H1 (cell line): ENCODE measurements at regions not wholly inside any gene's neighbourhood (a gene's known extent, or its start where the extent isn't known, plus 50 kb on each side); places are given as distances from the start of the nearest gene placed in this dataset.

Experiments used
- CTCF ChIA-PET: fragments of 300-600 bp; sonication (Branson Sonifier 250); formaldehyde crosslinking; loops from one replicate; lab custom pipeline; 2021; ENCODE audit not compliant: partially characterized antibody; lab: Charles Lee
- POLR2A ChIA-PET: fragments of 300-600 bp; sonication (Branson Sonifier 250); formaldehyde crosslinking; loops from one replicate; lab custom pipeline; 2021; ENCODE audit warnings: inconsistent platforms; ENCODE audit not compliant: partially characterized antibody; lab: Charles Lee
- DNase-seq, 2 experiments: peaks; one replicate each; pipeline versions ENCODE4 v3.0.0 to v3.0.0-alpha.2; 2010 to 2022; ENCODE audit warnings: low spot score in 2 of 2, low read depth in 1 of 2, mixed read lengths in 1 of 2
- FAIRE-seq: peaks from 2 replicates; lab custom pipeline; 2011; peaks lifted over from hg19 to GRCh38; lab: Jason Lieb, UNC
- H2AFZ ChIP-seq: 2 replicates; pipeline ENCODE4 v1.8.1; 2012; ENCODE audit warnings: low read length, inconsistent platforms
- H2AK5ac ChIP-seq: 2 replicates; pipeline ENCODE4 v1.6.1; 2013; ENCODE audit warnings: low read depth, low read length
- H2BK120ac ChIP-seq: replicated peaks from 2 replicates; pipeline ENCODE3; 2013; ENCODE audit warnings: low read depth, low read length, inconsistent platforms
- H2BK12ac ChIP-seq: 2 replicates; pipeline ENCODE4 v1.6.1; 2013; ENCODE audit warnings: low read depth, low read length
- H2BK15ac ChIP-seq: 2 replicates; pipeline ENCODE4 v1.6.1; 2013; ENCODE audit warnings: low read length
- H2BK20ac ChIP-seq: 2 replicates; pipeline ENCODE4 v1.6.1; 2013; ENCODE audit warnings: low read length
- H2BK5ac ChIP-seq: 2 replicates; pipeline ENCODE4 v1.6.1; 2013; ENCODE audit warnings: low read depth, low read length
- H3K14ac ChIP-seq: 2 replicates; pipeline ENCODE4 v1.6.1; 2013; ENCODE audit warnings: inconsistent platforms; ENCODE audit not compliant: insufficient read length
- H3K18ac ChIP-seq: 2 replicates; pipeline ENCODE4 v1.6.1; 2013; ENCODE audit warnings: low read length; ENCODE audit errors: extremely low read depth
- H3K23ac ChIP-seq: 2 replicates; pipeline ENCODE4 v1.6.1; 2013; ENCODE audit warnings: inconsistent platforms; ENCODE audit not compliant: insufficient read length
- H3K23me2 ChIP-seq: 2 replicates; pipeline ENCODE4 v1.6.1; 2013; ENCODE audit warnings: low read depth, low read length
- H3K27ac ChIP-seq: 2 replicates; pipeline ENCODE4 v1.6.1; 2011; ENCODE audit warnings: low read depth, low read length, inconsistent platforms
- H3K27me3 ChIP-seq, 4 experiments: replicated peaks in 1 of 4; 1 replicate in 1 of 4; 2 replicates in 3 of 4; pipeline versions ENCODE4 v1.6.1 to v1.8.1; 2011 to 2013; ENCODE audit warnings: low read length in 3 of 4, mild to moderate bottlenecking in 3 of 4, inconsistent platforms in 2 of 4, mixed read lengths in 2 of 4, moderate library complexity in 1 of 4; ENCODE audit not compliant: control insufficient read depth in 3 of 4, insufficient read depth in 3 of 4; ENCODE audit errors: extremely low read depth in 1 of 4
- H3K36me3 ChIP-seq, 4 experiments: 2 replicates each; pipeline versions ENCODE4 v1.6.1 to v1.8.1; 2011 to 2013; ENCODE audit warnings: mild to moderate bottlenecking in 4 of 4, low read length in 3 of 4, moderate library complexity in 2 of 4, control low read depth in 1 of 4, inconsistent platforms in 1 of 4; ENCODE audit not compliant: insufficient read depth in 4 of 4, control insufficient read depth in 2 of 4
- H3K4ac ChIP-seq: replicated peaks from 2 replicates; pipeline ENCODE3; 2013; ENCODE audit warnings: low read length, low read depth, mixed read lengths, inconsistent platforms; ENCODE audit not compliant: insufficient read length
- H3K4me1 ChIP-seq, 4 experiments: replicated peaks in 1 of 4; 1 replicate in 1 of 4; 2 replicates in 3 of 4; pipeline versions ENCODE4 v1.6.1 to v1.8.1; 2011 to 2013; ENCODE audit warnings: low read length in 3 of 4, inconsistent platforms in 2 of 4, mixed read lengths in 1 of 4; ENCODE audit not compliant: insufficient read depth in 4 of 4, control insufficient read depth in 3 of 4
- H3K4me2 ChIP-seq, 2 experiments: 2 replicates each; pipeline versions ENCODE4 v1.6.1 to v1.8.1; 2011 to 2013; ENCODE audit warnings: low read depth in 2 of 2, low read length in 2 of 2, control low read depth in 1 of 2, inconsistent platforms in 1 of 2, mild to moderate bottlenecking in 1 of 2; ENCODE audit not compliant: insufficient read depth in 1 of 2
- H3K4me3 ChIP-seq, 4 experiments: fragments of 200-600, 300-600 bp in 1 of 4; sonication (generic), shearing (Covaris generic), sonication (Bioruptor Twin) in 1 of 4; 2 replicates each; pipeline versions ENCODE4 v1.5.1 to v1.8.1; 2011 to 2016; ENCODE audit warnings: low read length in 4 of 4, low read depth in 3 of 4, control low read depth in 2 of 4, inconsistent platforms in 2 of 4, mild to moderate bottlenecking in 2 of 4, mixed read lengths in 1 of 4, moderate library complexity in 1 of 4; ENCODE audit not compliant: insufficient read depth in 2 of 4; ENCODE audit errors: extremely low read depth in 1 of 4
- H3K56ac ChIP-seq: replicated peaks from 2 replicates; pipeline ENCODE3; 2013; ENCODE audit warnings: low read depth, mild to moderate bottlenecking, mixed read lengths, low read length, inconsistent platforms; ENCODE audit not compliant: insufficient read length
- H3K79me1 ChIP-seq: 2 replicates; pipeline ENCODE4 v1.6.1; 2013; ENCODE audit warnings: low read depth, low read length, control low read depth
- H3K79me2 ChIP-seq, 2 experiments: 2 replicates each; pipeline versions ENCODE4 v1.6.1 to v1.8.1; 2012 to 2013; ENCODE audit warnings: low read length in 2 of 2, mild to moderate bottlenecking in 2 of 2, inconsistent platforms in 1 of 2; ENCODE audit not compliant: insufficient read depth in 2 of 2, control insufficient read depth in 1 of 2
- H3K9ac ChIP-seq, 4 experiments: replicated peaks in 1 of 4; 1 replicate in 1 of 4; 2 replicates in 3 of 4; pipeline versions ENCODE4 v1.6.1 to v1.8.1; 2011 to 2013; ENCODE audit warnings: low read depth in 3 of 4, low read length in 3 of 4, control low read depth in 2 of 4, mild to moderate bottlenecking in 2 of 4, moderate library complexity in 2 of 4, inconsistent platforms in 1 of 4; ENCODE audit errors: extremely low read depth in 1 of 4
- H3K9me3 ChIP-seq, 2 experiments: 2 replicates each; pipeline versions ENCODE4 v1.6.1 to v1.8.1; 2012 to 2013; ENCODE audit warnings: mild to moderate bottlenecking in 2 of 2, moderate library complexity in 2 of 2, control low read depth in 1 of 2, inconsistent platforms in 1 of 2, low read depth in 1 of 2, low read length in 1 of 2, mixed read lengths in 1 of 2; ENCODE audit not compliant: insufficient read depth in 2 of 2
- H4K20me1 ChIP-seq, 2 experiments: replicated peaks in 1 of 2; 2 replicates each; pipeline versions ENCODE3 to v1.8.1; 2011 to 2013; ENCODE audit warnings: inconsistent platforms in 2 of 2, low read length in 2 of 2, mild to moderate bottlenecking in 1 of 2; ENCODE audit not compliant: insufficient read depth in 2 of 2, control insufficient read depth in 1 of 2
- H4K5ac ChIP-seq: 2 replicates; pipeline ENCODE4 v1.6.1; 2013; ENCODE audit warnings: low read length, low read depth, mixed read lengths, inconsistent platforms; ENCODE audit not compliant: insufficient read length
- H4K8ac ChIP-seq: 2 replicates; pipeline ENCODE4 v1.8.0; 2013; ENCODE audit warnings: mild to moderate bottlenecking, moderate library complexity, low read length, inconsistent platforms; ENCODE audit not compliant: insufficient read depth; ENCODE audit errors: extremely low read depth
- H4K91ac ChIP-seq: replicated peaks from 2 replicates; pipeline ENCODE3; 2013; ENCODE audit warnings: low read length, mixed read lengths, inconsistent platforms; ENCODE audit not compliant: insufficient read length
- BACH1 ChIP-seq: IDR thresholded peaks from 2 replicates; pipeline ENCODE4 v1.6.1; 2012; ENCODE audit warnings: low read length, improper control_type of control experiment
- CREB1 ChIP-seq: IDR thresholded peaks from 2 replicates; pipeline ENCODE4 v1.6.1; 2012; ENCODE audit warnings: inconsistent platforms
- JUND ChIP-seq: IDR thresholded peaks from 2 replicates; pipeline ENCODE4 v1.6.1; 2011; ENCODE audit warnings: mild to moderate bottlenecking, improper control_type of control experiment, low read length
- RBBP5 ChIP-seq: IDR thresholded peaks from 2 replicates; pipeline ENCODE4 v1.7.1; 2012; ENCODE audit warnings: low read depth, mild to moderate bottlenecking, inconsistent platforms, low read length, moderate library complexity, borderline replicate concordance
- SAP30 ChIP-seq: fragments of 300-600 bp; sonication (generic); IDR thresholded peaks from 2 replicates; pipeline ENCODE4 v1.7.1; 2012; ENCODE audit warnings: low read length, moderate library complexity, mild to moderate bottlenecking, inconsistent platforms; ENCODE audit not compliant: insufficient read depth, insufficient replicate concordance
- SIX5 ChIP-seq: IDR thresholded peaks from 2 replicates; pipeline ENCODE4 v1.6.1; 2011; ENCODE audit warnings: mild to moderate bottlenecking, low read depth, low read length
- SP1 ChIP-seq: IDR thresholded peaks from 2 replicates; pipeline ENCODE4 v1.6.1; 2011; ENCODE audit warnings: low read depth, low read length
- SP4 ChIP-seq: IDR thresholded peaks from 2 replicates; pipeline ENCODE4 v1.6.1; 2012; ENCODE audit warnings: low read length, inconsistent platforms
- TAF1 ChIP-seq: IDR thresholded peaks from 2 replicates; pipeline ENCODE4 v1.6.1; 2011; ENCODE audit warnings: mild to moderate bottlenecking, low read depth, low read length
- TAF7 ChIP-seq: optimal IDR thresholded peaks from 2 replicates; pipeline ENCODE3; 2011; ENCODE audit warnings: low read depth, mild to moderate bottlenecking, inconsistent platforms, low read length, moderate library complexity, borderline replicate concordance
- TBP ChIP-seq: IDR thresholded peaks from 2 replicates; pipeline ENCODE4 v1.6.1; 2011; ENCODE audit warnings: low read depth, low read length, improper control_type of control experiment
- WGBS, 2 experiments: shearing (Covaris generic) in 1 of 2; methylation state at CpG; one replicate each; pipeline versions ENCODE4 v1.1.6 to v1.1.7; 2013 to 2015; ENCODE audit warnings: low lambda C conversion rate in 2 of 2, mixed read lengths in 2 of 2, inconsistent platforms in 1 of 2, low coverage in 1 of 2, missing lambda C conversion rate in 1 of 2; ENCODE audit not compliant: insufficient replicate concordance in 2 of 2, insufficient coverage in 1 of 2, insufficient read length in 1 of 2; ENCODE audit errors: extremely low coverage in 1 of 2, missing lambda C conversion rate in 1 of 2; 5-methylcytosine and 5-hydroxymethylcytosine counted together
- TF ChIP-seq, protein P1 (sequence below), 3 experiments: IDR thresholded peaks; 1 replicate in 2 of 3; 2 replicates in 1 of 3; pipeline versions ENCODE4 v1.5.1 to v1.6.1; 2011; ENCODE audit warnings: low read length in 3 of 3, mild to moderate bottlenecking in 3 of 3, inconsistent platforms in 2 of 3, low read depth in 1 of 3, moderate library complexity in 1 of 3; ENCODE audit not compliant: insufficient read depth in 1 of 3; ENCODE audit errors: control extremely low read depth in 1 of 3

DNA sequence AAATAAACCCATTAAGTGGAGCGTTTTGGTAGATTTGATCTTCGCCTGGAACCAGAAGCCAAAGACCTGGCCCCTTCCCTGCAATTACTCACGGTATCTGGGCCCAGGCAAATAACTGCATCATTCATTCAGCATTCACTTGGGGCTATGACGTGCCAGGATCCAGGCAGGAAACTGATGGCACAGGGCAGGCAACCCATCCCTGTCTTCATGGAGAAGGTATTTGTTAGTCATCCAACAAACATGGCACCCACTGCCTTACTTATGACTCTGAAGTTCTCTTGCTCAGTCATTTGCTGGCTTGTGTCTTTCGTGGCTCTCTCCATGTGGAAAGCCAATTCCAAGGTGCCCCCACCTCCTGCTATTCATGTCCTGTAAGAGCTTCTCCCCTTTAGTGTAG is 232.4 kb downstream of the BMP7 start:
- Histone ChIP-seq H3K14ac (no peak overlapping the region), H4K8ac (no peak overlapping the region), H3K36me3 (no peaks in the 10 kb centered on the region), H4K5ac (no peak overlapping the region), H3K56ac (no peak overlapping the region), H2BK20ac (no peak overlapping the region), H2BK120ac (no peak overlapping the region), H3K4ac (no peak overlapping the region), H2AK5ac (no peak overlapping the region), H2BK12ac (no peak overlapping the region), H3K23me2 (peaks cover 7% of the 10 kb centered on the region), H2AFZ (no peak overlapping the region), H3K23ac (no peak overlapping the region), H2BK15ac (no peak overlapping the region), H3K4me1 (peaks cover 0 to 7% (median 3%) of the 10 kb centered on the region in 4 experiments; a peak in 4 of 7 replicates), H3K27me3 (peaks cover 0 to 3% (median 0%) of the 10 kb centered on the region in 4 experiments; a peak in 1 of 7 replicates), H2BK5ac (no peak overlapping the region), H3K79me1 (no peaks in the 10 kb centered on the region), H3K27ac (no peak overlapping the region), H3K9me3 (no peaks in the 10 kb centered on the region), H3K9ac (no peak overlapping the region), H4K20me1 (peaks cover 0 to 2% of the 10 kb centered on the region in 2 experiments), H3K18ac (no peak overlapping the region), H4K91ac (no peak overlapping the region), H3K4me2 (no peak overlapping the region), H3K79me2 (no peaks in the 10 kb centered on the region), H3K4me3 (no peak overlapping the region)
- CTCF ChIA-PET = interaction anchor here (1.5 kb wide), 1 partner anchor 9 kb away, joined by 4 read pairs; no protein-coding TSS in a partner anchor
- WGBS, 2 experiments = 96% methylated on average over 5 of the region's 5 CpGs; no CpG with 5 or more reads in 1 of the 2 experiments
- DNase-seq (no peak), FAIRE-seq (no peak)
- POLR2A ChIA-PET = no interaction called here
- TF ChIP-seq SIX5 (no peak), SAP30 (no peak), SP1 (no peak), TBP (no peak), CREB1 (no peak), TAF1 (no peak), BACH1 (no peak), JUND (no peak), RBBP5 (no peak), TAF7 (no peak), SP4 (no peak)
- TF ChIP-seq, protein P1, sequence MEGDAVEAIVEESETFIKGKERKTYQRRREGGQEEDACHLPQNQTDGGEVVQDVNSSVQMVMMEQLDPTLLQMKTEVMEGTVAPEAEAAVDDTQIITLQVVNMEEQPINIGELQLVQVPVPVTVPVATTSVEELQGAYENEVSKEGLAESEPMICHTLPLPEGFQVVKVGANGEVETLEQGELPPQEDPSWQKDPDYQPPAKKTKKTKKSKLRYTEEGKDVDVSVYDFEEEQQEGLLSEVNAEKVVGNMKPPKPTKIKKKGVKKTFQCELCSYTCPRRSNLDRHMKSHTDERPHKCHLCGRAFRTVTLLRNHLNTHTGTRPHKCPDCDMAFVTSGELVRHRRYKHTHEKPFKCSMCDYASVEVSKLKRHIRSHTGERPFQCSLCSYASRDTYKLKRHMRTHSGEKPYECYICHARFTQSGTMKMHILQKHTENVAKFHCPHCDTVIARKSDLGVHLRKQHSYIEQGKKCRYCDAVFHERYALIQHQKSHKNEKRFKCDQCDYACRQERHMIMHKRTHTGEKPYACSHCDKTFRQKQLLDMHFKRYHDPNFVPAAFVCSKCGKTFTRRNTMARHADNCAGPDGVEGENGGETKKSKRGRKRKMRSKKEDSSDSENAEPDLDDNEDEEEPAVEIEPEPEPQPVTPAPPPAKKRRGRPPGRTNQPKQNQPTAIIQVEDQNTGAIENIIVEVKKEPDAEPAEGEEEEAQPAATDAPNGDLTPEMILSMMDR (IDR thresholded peaks at IDR 0.05; ENCODE audit: control extremely low read depth in 1 of 3, insufficient read depth in 1 of 3, low read depth in 1 of 3, low read length in 3 of 3) = no peak
